Calu3 (cell line): ENCODE measurements at regions not wholly inside any gene's neighbourhood (a gene's known extent, or its start where the extent isn't known, plus 50 kb on each side); places are given as distances from the start of the nearest gene placed in this dataset.

ENCODE experiments used
- BruUV-seq: library from RNA; stranded (reverse); fragments of 400-500 nt; replicated peaks from 2 replicates; lab custom pipeline; 2021; lab: Mats Ljungman, UMichigan
- CTCF ChIA-PET: fragments of 300-600 bp; sonication (Branson Sonifier 250); formaldehyde crosslinking; loops from one replicate; lab custom pipeline; 2022; ENCODE audit warnings: antibody characterized with exemption; lab: Charles Lee
- DNase-seq: peaks from one replicate; pipeline ENCODE4 v3.0.0; 2022
- H3K27ac Mint-ChIP-seq: one replicate; pipeline ENCODE4 v1.8.0; 2022; ENCODE audit warnings: mixed read lengths; ENCODE audit not compliant: unreplicated experiment
- H3K27me3 Mint-ChIP-seq: one replicate; pipeline ENCODE4 v1.8.0; 2022; ENCODE audit warnings: mixed read lengths; ENCODE audit not compliant: unreplicated experiment
- H3K36me3 Mint-ChIP-seq: one replicate; pipeline ENCODE4 v1.8.0; 2022; ENCODE audit warnings: mild to moderate bottlenecking, moderate library complexity, mixed read lengths; ENCODE audit not compliant: insufficient read depth, unreplicated experiment
- H3K4me1 Mint-ChIP-seq: one replicate; pipeline ENCODE4 v1.8.0; 2022; ENCODE audit warnings: mild to moderate bottlenecking, low read depth, mixed read lengths; ENCODE audit not compliant: unreplicated experiment
- H3K4me3 Mint-ChIP-seq: one replicate; pipeline ENCODE4 v1.8.0; 2022; ENCODE audit warnings: mild to moderate bottlenecking, low read depth, moderate library complexity, mixed read lengths; ENCODE audit not compliant: unreplicated experiment
- H3K9me3 Mint-ChIP-seq: one replicate; pipeline ENCODE4 v1.8.0; 2022; ENCODE audit warnings: low read depth, mixed read lengths; ENCODE audit not compliant: unreplicated experiment
- intact Hi-C: fragments of 100-400 bp; cut with micrococcal nuclease; formaldehyde crosslinking; loops from one replicate; pipeline ENCODE4 v1.10.0; 2022; ENCODE audit not compliant: unreplicated experiment
- TF ChIP-seq, protein P1 (sequence below): fragments of 200-600 bp; IDR thresholded peaks from one replicate; pipeline ENCODE4 v1.8.0; 2022; ENCODE audit warnings: antibody characterized with exemption; ENCODE audit not compliant: unreplicated experiment

DNA sequence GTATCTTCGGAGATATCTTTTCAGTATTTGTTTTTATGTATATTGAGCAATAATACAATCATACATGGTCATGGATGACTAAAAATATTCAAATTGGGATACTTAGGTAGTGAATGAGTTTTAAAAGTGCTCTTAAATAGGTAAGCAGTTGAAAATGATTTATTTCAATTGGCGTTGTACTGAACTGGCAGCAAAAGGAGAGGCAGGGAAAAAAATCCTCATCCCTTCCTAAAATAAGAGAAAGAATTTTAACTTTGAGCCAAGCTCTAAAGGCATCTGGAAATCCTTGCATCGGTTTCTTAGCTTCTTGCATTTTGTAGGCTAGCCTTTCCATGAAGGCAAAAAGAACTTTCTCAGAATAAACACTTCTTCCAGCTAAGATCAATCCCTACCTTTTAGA, 125.2 kb downstream of the MGST1 start:
- H3K27ac Mint-ChIP-seq = no peak overlapping the region
- H3K9me3 Mint-ChIP-seq = no peaks in the 10 kb centered on the region

DNA sequence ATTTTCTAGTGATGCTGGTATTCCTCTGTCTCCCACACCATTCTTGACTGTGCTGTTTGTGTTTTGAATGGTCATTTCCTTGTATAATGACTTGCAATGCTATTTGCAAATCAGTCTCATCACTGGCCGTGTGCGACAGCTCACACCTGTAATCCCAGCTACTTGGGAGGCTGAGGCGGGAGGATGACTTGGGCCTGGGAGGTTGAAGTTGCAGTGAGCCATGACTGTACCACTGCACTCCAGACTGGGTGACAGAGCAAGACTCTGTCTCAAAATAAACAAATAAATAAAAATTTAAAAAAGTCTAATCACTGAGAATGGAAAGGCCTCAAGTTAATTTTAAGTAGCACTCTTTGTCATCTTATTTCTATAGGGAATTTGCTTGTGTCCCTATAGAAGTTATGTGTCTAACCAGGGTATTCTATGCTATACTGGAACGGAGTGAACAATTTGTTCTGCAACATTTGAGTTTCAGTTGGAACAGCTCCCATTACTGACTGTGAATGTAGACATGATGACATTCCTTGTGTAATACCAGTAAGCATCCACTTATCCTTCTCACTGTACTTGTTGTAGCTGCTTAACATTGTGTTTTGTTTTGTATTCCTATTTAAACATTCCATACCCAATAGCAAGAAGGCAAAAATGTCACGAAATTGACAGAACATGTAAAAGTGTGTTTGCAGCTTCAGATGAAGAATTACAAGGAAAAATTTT, 126.3 kb downstream of the MGST1 start:
- H3K4me1 Mint-ChIP-seq = no peaks in the 10 kb centered on the region
- H3K9me3 Mint-ChIP-seq = no peaks in the 10 kb centered on the region
- no TSS peak for BruUV-seq
- no peak overlapping the region for H3K4me3 Mint-ChIP-seq
- CTCF ChIA-PET = no interaction called here
- no peak for DNase-seq
- H3K27me3 Mint-ChIP-seq = no peaks in the 10 kb centered on the region
- intact Hi-C loops = no loop called here
- H3K36me3 Mint-ChIP-seq = no peaks in the 10 kb centered on the region
- TF ChIP-seq, protein P1, sequence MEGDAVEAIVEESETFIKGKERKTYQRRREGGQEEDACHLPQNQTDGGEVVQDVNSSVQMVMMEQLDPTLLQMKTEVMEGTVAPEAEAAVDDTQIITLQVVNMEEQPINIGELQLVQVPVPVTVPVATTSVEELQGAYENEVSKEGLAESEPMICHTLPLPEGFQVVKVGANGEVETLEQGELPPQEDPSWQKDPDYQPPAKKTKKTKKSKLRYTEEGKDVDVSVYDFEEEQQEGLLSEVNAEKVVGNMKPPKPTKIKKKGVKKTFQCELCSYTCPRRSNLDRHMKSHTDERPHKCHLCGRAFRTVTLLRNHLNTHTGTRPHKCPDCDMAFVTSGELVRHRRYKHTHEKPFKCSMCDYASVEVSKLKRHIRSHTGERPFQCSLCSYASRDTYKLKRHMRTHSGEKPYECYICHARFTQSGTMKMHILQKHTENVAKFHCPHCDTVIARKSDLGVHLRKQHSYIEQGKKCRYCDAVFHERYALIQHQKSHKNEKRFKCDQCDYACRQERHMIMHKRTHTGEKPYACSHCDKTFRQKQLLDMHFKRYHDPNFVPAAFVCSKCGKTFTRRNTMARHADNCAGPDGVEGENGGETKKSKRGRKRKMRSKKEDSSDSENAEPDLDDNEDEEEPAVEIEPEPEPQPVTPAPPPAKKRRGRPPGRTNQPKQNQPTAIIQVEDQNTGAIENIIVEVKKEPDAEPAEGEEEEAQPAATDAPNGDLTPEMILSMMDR = no peak
- H3K27ac Mint-ChIP-seq = no peak overlapping the region

More for the DNA sequence above, 125.2 kb downstream of the MGST1 start:
- intact Hi-C loops = no loop called here
- DNase-seq = no peak
- Mint-ChIP-seq H3K27me3 (no peaks in the 10 kb centered on the region), H3K4me3 (no peak overlapping the region), H3K4me1 (no peaks in the 10 kb centered on the region), H3K36me3 (no peaks in the 10 kb centered on the region)
- CTCF ChIA-PET = no interaction called here
- BruUV-seq = no TSS peak
- TF ChIP-seq, protein P1 = no peak

GRCh38 chr12:16474801-16475200, 127.4 kb downstream of the MGST1 start:
- Mint-ChIP-seq H3K4me3 (no peak overlapping the region), H3K27ac (no peak overlapping the region), H3K4me1 (no peaks in the 10 kb centered on the region), H3K27me3 (no peaks in the 10 kb centered on the region), H3K9me3 (no peaks in the 10 kb centered on the region), H3K36me3 (no peaks in the 10 kb centered on the region)
- CTCF ChIA-PET = no interaction called here
- intact Hi-C loops = no loop called here
- BruUV-seq = no TSS peak
- no peak for DNase-seq
- TF ChIP-seq, protein P1 = no peak

- Mint-ChIP-seq H3K9me3 (no peaks in the 10 kb centered on the region), H3K36me3 (no peaks in the 10 kb centered on the region), H3K4me1 (no peaks in the 10 kb centered on the region), H3K27ac (no peak overlapping the region), H3K4me3 (no peak overlapping the region), H3K27me3 (no peaks in the 10 kb centered on the region)
- TF ChIP-seq, protein P1 = no peak
- no TSS peak for BruUV-seq
- intact Hi-C loops = no loop called here
- CTCF ChIA-PET = no interaction called here
- DNase-seq = no peak
These were observed 128.1 kb downstream of the MGST1 start for GRCh38 chr12:16475521-16475920.
